A673 (cell line): ENCODE measurements at regions not wholly inside any gene's neighbourhood (a gene's known extent, or its start where the extent isn't known, plus 50 kb on each side); places are given as distances from the start of the nearest gene placed in this dataset.

ENCODE experiments used
- CTCF ChIP-seq: fragments of 300-800, 200-600 bp; sonication (generic); conservative IDR thresholded peaks from 2 replicates; pipeline ENCODE4 v1.5.1; 2017; ENCODE audit warnings: low read depth, mild to moderate bottlenecking, antibody characterized with exemption, low read length, moderate library complexity, mixed read lengths
- EZH2 ChIP-seq: fragments of 200-600 bp; sonication (generic); IDR thresholded peaks from 2 replicates; pipeline ENCODE4 v1.6.1; 2017; ENCODE audit warnings: borderline replicate concordance, low read depth, mild to moderate bottlenecking, mixed read lengths, antibody characterized with exemption, low read length; ENCODE audit not compliant: poor library complexity, severe bottlenecking

GRCh38 chr16:14329727-14330350 lies 258.7 kb downstream of the MRTFB start:
- TF ChIP-seq CTCF: no peak
- no peak for TF ChIP-seq EZH2
